ENCODE measurements at regions not wholly inside any gene's neighbourhood (a gene's known extent, or its start where the extent isn't known, plus 50 kb on each side); places are given as distances from the start of the nearest gene placed in this dataset.

GRCh38 chr2:186125625-186126024 is 360.4 kb upstream of the ZC3H15 start:
- ChIA-PET CTCF (no interaction called here), POLR2A (no interaction called here)
- ATAC-seq (no peak), DNase-seq (ENCODE audit: low read depth, low spot score) (no peak)
- intact Hi-C loops (cut with micrococcal nuclease; ENCODE audit: unreplicated experiment) (no loop called here), in situ Hi-C loops (cut with HindIII; ENCODE audit: low pct_unique_long_range_greater_than_20kb, low sequenced_read_pairs) (no loop called here)
- no TSS peak for BruUV-seq (replicated peaks)
- Histone ChIP-seq H3K9me3 (ENCODE audit: control insufficient read depth, insufficient read depth, low read depth, low read length) (no peaks in the 10 kb centered on the region), H3K4me3 (ENCODE audit: low read depth in 2 of 2, low read length in 2 of 2) (no peak overlapping the region), H3K4me1 (ENCODE audit: control insufficient read depth, insufficient read depth, low read length) (peaks cover 4% of the 10 kb centered on the region; the same call in 1 of the 2 replicates), H3K36me3 (ENCODE audit: control insufficient read depth, insufficient read depth, low read length) (no peaks in the 10 kb centered on the region), H3K27me3 (ENCODE audit: control insufficient read depth, insufficient read depth, low read length) (no peaks in the 10 kb centered on the region), H3K27ac (ENCODE audit: low read length) (no peak overlapping the region)
- TF ChIP-seq SIN3A (IDR thresholded peaks at IDR 0.05; ENCODE audit: borderline replicate concordance, insufficient read depth, low read depth, low read length) (no peak), POLR2AphosphoS5 (IDR thresholded peaks at IDR 0.05; ENCODE audit: low read depth, low read length) (no peak), REST (IDR thresholded peaks at IDR 0.05; ENCODE audit: insufficient read depth in 1 of 2, low read depth in 2 of 2, low read length in 1 of 2) (no peak), TCF7L2 (IDR thresholded peaks at IDR 0.05; ENCODE audit: low read depth, low read length) (no peak)
- TF ChIP-seq, protein P1, sequence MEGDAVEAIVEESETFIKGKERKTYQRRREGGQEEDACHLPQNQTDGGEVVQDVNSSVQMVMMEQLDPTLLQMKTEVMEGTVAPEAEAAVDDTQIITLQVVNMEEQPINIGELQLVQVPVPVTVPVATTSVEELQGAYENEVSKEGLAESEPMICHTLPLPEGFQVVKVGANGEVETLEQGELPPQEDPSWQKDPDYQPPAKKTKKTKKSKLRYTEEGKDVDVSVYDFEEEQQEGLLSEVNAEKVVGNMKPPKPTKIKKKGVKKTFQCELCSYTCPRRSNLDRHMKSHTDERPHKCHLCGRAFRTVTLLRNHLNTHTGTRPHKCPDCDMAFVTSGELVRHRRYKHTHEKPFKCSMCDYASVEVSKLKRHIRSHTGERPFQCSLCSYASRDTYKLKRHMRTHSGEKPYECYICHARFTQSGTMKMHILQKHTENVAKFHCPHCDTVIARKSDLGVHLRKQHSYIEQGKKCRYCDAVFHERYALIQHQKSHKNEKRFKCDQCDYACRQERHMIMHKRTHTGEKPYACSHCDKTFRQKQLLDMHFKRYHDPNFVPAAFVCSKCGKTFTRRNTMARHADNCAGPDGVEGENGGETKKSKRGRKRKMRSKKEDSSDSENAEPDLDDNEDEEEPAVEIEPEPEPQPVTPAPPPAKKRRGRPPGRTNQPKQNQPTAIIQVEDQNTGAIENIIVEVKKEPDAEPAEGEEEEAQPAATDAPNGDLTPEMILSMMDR (IDR thresholded peaks at IDR 0.05): no peak

DNA sequence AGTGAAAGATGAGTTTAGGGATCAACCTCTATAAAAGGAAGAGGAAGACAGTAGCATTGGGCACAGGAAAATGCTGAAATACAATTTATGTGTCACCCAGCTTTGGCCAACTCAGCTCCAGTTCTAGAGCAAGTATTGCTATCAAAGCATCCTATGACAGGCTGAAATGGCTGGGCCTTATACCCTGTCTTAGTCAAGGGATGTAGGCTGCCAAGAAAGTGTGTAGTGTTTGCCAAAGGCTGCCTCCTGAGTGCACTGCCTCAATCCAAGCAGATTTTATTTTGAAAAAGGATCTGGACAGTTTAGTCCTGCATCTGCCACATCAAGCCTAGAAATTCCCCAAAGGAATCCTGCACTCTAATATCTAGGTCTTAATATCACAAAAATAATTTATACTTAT is 359.9 kb upstream of the ZC3H15 start:
- H3K36me3 ChIP-seq (ENCODE audit: control insufficient read depth, insufficient read depth, low read length): no peaks in the 10 kb centered on the region
- in situ Hi-C loops (cut with HindIII; ENCODE audit: low pct_unique_long_range_greater_than_20kb, low sequenced_read_pairs): no loop called here
- no peaks in the 10 kb centered on the region for H3K9me3 ChIP-seq (ENCODE audit: control insufficient read depth, insufficient read depth, low read depth, low read length)
- ChIA-PET POLR2A (no interaction called here), CTCF (no interaction called here)
- intact Hi-C loops (cut with micrococcal nuclease; ENCODE audit: unreplicated experiment): no loop called here
- peaks cover 5% of the 10 kb centered on the region; the same call in 1 of the 2 replicates for H3K4me1 ChIP-seq (ENCODE audit: control insufficient read depth, insufficient read depth, low read length)
- H3K4me3 ChIP-seq (ENCODE audit: low read depth in 2 of 2, low read length in 2 of 2): no peak overlapping the region
- no peak overlapping the region for H3K27ac ChIP-seq (ENCODE audit: low read length)
- BruUV-seq (replicated peaks): no TSS peak
- H3K27me3 ChIP-seq (ENCODE audit: control insufficient read depth, insufficient read depth, low read length): no peaks in the 10 kb centered on the region
- ATAC-seq (no peak), DNase-seq (ENCODE audit: low read depth, low spot score) (no peak)
- TF ChIP-seq TCF7L2 (IDR thresholded peaks at IDR 0.05; ENCODE audit: low read depth, low read length): no peak
- no peak for TF ChIP-seq POLR2AphosphoS5 (IDR thresholded peaks at IDR 0.05; ENCODE audit: low read depth, low read length)
- no peak for TF ChIP-seq REST (IDR thresholded peaks at IDR 0.05; ENCODE audit: insufficient read depth in 1 of 2, low read depth in 2 of 2, low read length in 1 of 2)
- TF ChIP-seq SIN3A (IDR thresholded peaks at IDR 0.05; ENCODE audit: borderline replicate concordance, insufficient read depth, low read depth, low read length): no peak
- TF ChIP-seq, protein P1 (IDR thresholded peaks at IDR 0.05): no peak

All from Panc1 (cell line).